Bronchial epithelial cell (primary cell): ENCODE measurements at regions not wholly inside any gene's neighbourhood (a gene's known extent, or its start where the extent isn't known, plus 50 kb on each side); places are given as distances from the start of the nearest gene placed in this dataset.

Experiments used
- DNase-seq: peaks from one replicate; pipeline ENCODE4 v3.0.0-alpha.2; 2010; ENCODE audit warnings: low read depth
- FAIRE-seq: peaks from 2 replicates; lab custom pipeline; 2011; peaks lifted over from hg19 to GRCh38; lab: Jason Lieb, UNC
- H3K27me3 ChIP-seq: 2 replicates; pipeline ENCODE4 v1.5.1; 2011; ENCODE audit warnings: low read length; ENCODE audit not compliant: control insufficient read depth, insufficient read depth
- H3K36me3 ChIP-seq: 2 replicates; pipeline ENCODE4 v1.5.1; 2011; ENCODE audit warnings: low read length; ENCODE audit not compliant: control insufficient read depth, insufficient read depth
- H3K4me3 ChIP-seq: 2 replicates; pipeline ENCODE4 v1.5.1; 2011; ENCODE audit warnings: mild to moderate bottlenecking, low read depth, low read length, control low read depth
- CTCF ChIP-seq: IDR thresholded peaks from 2 replicates; pipeline ENCODE4 v1.5.1; 2011; ENCODE audit warnings: mild to moderate bottlenecking, moderate library complexity, low read length, control low read depth, inconsistent platforms; ENCODE audit not compliant: insufficient read depth, severe bottlenecking

GRCh38 chr2:76642129-76642528, 880.0 kb downstream of the LRRTM4 start:
- no peaks in the 10 kb centered on the region for H3K36me3 ChIP-seq
- FAIRE-seq (no peak), DNase-seq (no peak)
- no peaks in the 10 kb centered on the region for H3K27me3 ChIP-seq
- TF ChIP-seq CTCF = no peak
- H3K4me3 ChIP-seq = no peak overlapping the region

GRCh38 chr2:76641506-76641905, 880.7 kb downstream of the LRRTM4 start:
- DNase-seq (peak; percentile 62), FAIRE-seq (no peak)
- Histone ChIP-seq H3K4me3 (no peak overlapping the region), H3K27me3 (no peaks in the 10 kb centered on the region), H3K36me3 (no peaks in the 10 kb centered on the region)
- TF ChIP-seq CTCF = no peak

GRCh38 chr2:76640905-76641304, 881.3 kb downstream of the LRRTM4 start:
- FAIRE-seq (no peak), DNase-seq (peak; percentile 86)
- TF ChIP-seq CTCF = no peak
- no peak overlapping the region for H3K4me3 ChIP-seq
- H3K36me3 ChIP-seq = no peaks in the 10 kb centered on the region
- H3K27me3 ChIP-seq = no peaks in the 10 kb centered on the region

- Histone ChIP-seq H3K36me3 (no peaks in the 10 kb centered on the region), H3K4me3 (no peak overlapping the region), H3K27me3 (no peaks in the 10 kb centered on the region)
- DNase-seq (no peak), FAIRE-seq (no peak)
- no peak for TF ChIP-seq CTCF
Measured at GRCh38 chr2:76639171-76639680, 883.0 kb downstream of the LRRTM4 start.

GRCh38 chr2:76633276-76633921, 888.8 kb downstream of the LRRTM4 start:
- no peak for DNase-seq
- no peak for FAIRE-seq
- H3K4me3 ChIP-seq = no peak overlapping the region
- no peaks in the 10 kb centered on the region for H3K27me3 ChIP-seq
- TF ChIP-seq CTCF = no peak
- no peaks in the 10 kb centered on the region for H3K36me3 ChIP-seq

GRCh38 chr2:76625101-76625500, 897.1 kb downstream of the LRRTM4 start:
- DNase-seq (no peak), FAIRE-seq (no peak)
- no peaks in the 10 kb centered on the region for H3K36me3 ChIP-seq
- H3K27me3 ChIP-seq = no peaks in the 10 kb centered on the region
- H3K4me3 ChIP-seq = no peak overlapping the region
- no peak for TF ChIP-seq CTCF
